NCI-H187 (cell line): ENCODE measurements at regions not wholly inside any gene's neighbourhood (a gene's known extent, or its start where the extent isn't known, plus 50 kb on each side); places are given as distances from the start of the nearest gene placed in this dataset.

Experiments used
- DNase-seq, 2 experiments: peaks; one replicate each; lab custom pipeline; 2025; lab: John Stamatoyannopoulos, UW

GRCh38 chr4:57490520-57491255 lies 380.5 kb upstream of the IGFBP7 start:
- DNase-seq, result no peak

DNA sequence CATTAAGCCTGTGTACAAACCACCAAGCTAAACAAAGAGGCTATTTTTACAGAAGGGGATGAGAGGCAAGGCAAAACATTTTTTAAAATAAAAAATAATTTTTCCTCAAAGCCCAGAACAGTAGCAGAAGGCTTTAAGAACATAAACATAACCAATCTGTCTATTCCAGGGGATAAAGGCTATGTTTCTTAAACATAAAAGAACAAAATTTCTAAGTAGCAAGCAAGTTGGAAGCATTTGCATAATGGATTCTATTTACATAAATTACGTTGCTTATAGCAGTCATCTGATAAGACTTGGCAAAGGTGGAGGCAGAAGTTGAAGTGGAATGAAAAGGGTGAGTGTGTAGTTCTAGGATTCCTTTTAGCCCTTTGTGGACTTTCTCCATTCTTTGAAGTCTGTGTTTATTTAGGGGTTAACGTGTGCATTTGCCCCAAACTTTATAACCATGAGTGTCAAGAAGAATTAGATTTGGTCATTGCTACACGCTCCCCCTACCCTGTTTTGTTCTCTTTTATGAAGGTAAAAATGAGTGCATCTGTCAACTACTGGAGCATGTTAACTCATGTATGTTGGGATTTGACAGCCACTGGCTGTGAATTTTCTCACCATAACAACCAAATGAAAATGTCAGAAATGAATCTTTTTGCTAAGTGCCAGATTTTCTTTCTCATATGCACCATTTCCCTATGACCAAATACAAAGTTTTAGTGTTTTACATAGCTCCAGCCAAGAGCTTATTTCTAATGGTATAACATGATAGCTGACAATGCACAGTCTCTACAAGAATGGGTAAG lies 378.4 kb upstream of the IGFBP7 start:
- DNase-seq, result no peak

DNA sequence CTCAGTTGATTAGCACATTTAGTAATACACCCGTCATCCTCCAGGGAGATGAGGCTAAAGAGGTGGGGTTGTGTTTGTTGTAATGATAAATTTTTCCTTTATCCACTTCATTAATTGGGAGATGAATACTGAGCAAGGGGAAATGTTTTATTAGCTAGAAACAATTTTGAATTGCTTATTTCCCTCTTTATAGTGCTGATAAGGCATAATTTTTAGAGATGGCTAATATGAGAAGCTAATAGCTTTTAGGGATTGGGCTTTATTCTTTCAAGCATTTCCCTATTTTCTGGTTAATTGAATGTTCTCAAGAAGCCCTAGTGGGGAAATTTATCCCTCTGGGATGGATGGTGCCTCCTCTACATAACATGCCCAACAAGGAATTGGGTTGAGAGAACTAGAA lies 365.2 kb upstream of the IGFBP7 start:
- no peak for DNase-seq

GRCh38 chr4:57465321-57466056 lies 355.3 kb upstream of the IGFBP7 start:
- DNase-seq, result no peak

- DNase-seq, result no peak
Measured at GRCh38 chr4:57462843-57463242, 352.7 kb upstream of the IGFBP7 start.

- no peak for DNase-seq
Measured at GRCh38 chr4:57460967-57461366, 350.8 kb upstream of the IGFBP7 start.

DNA sequence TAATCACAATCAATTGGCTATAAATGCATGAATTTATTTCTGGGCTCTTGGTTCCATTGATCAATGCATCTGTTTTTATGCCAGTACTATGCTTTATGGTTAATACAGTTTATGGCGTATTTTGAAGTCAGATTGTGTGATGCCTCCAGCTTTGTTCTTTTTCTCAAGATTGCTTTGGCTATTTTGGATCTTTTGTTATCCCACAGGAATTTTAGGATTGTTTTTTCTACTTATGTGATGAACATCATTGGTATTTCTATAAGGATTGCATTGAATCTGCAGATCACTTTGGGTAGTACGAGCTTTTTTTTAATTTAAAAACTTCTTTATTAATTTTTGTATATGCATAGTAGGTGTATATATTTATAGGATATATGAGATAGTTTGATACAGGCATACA lies 338.7 kb upstream of the IGFBP7 start:
- DNase-seq, result no peak

DNA sequence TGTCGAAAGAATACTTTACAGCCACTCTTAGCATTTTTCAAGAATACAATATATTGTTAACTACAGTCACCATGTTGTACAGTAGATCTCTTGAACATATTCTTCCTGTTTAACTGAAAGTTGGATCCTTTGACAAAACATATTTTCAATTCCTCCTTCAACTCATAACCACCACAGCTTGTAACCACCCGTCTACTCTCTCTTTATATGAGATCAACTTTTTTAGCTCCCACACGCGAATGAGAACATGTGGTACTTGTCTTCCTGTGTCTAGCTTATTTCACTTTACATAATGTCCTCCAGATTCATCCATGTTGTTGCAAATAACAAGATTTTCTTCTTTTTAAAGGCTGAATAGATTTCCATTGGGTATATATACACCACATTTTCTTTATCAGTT lies 338.3 kb upstream of the IGFBP7 start:
- no peak for DNase-seq

DNA sequence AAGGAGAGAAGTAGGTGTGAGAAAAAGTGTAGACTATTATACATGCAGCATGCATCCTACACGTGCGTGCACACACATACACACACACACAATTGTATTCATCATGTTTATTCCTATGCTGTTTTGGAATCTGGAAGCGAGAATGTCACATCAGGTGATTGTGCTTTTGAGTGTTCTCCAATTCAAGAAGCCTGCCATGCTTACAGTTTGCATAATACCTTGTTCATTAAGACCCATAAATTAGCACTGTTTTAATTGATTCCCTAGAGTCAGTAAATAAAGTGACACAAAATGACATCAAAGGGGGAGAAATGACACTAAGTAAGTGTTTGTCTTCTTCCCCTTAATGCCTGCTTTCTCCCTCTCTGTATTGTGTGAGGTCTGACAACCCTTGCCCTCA lies 336.1 kb upstream of the IGFBP7 start:
- no peak for DNase-seq

DNA sequence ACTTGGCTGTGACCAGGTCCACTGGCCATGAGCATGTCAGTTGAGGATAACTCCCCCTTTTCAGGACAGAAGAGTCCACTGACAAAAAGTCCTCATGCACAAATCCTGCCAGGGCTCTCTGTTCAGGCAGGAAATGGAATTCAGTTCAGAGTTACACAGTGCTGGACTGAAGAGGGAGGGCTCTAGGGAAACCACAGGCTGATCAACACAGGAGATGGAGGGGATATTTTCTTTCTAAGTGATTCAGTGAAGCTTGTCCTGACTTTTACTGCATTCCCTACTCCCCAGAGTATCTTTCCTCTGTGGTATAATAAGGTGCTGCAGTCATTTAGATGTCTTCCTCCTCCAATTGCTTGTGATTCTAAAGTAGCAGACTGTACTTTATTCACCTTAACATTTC lies 335.5 kb upstream of the IGFBP7 start:
- no peak for DNase-seq

DNA sequence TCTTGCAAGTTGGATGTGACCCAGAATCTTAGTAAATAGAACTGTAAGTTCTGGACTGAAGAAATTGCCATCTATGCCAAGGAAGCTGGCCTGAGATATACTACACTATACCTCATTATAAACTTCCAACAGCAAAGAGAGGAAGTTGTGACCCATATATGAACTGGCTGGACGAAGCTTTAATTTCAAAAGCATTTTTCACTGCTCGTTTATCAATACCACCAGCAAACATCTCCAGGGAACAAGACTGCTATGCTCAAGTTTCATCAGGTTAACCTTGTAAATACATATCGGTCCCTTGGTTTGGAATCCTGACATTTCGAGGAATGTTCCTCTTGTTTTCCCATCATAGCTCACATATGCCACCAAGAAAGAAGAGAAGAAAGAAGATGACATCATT lies 334.5 kb upstream of the IGFBP7 start:
- DNase-seq, result no peak

DNA sequence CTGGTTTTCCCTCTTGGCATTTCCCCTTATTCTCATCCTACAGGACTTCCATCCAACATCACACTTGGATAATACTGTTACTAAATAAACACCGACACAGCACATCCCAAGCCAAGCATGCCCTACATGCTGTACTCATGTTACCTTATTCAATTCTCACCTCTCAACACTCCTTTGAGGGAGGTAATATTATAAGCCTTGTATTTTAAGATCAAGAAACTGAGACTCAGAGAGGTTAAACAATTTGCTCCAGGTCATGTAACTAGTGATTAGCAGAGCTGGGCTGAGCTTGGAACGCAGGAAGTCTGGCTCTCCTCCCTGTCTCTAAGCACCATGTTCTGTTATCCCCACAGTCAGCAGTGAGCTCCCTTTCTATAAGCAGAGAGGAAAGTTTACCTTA lies 333.6 kb upstream of the IGFBP7 start:
- DNase-seq, result no peak

- DNase-seq, result no peak
Measured at GRCh38 chr4:57443308-57443707, 333.1 kb upstream of the IGFBP7 start.

DNA sequence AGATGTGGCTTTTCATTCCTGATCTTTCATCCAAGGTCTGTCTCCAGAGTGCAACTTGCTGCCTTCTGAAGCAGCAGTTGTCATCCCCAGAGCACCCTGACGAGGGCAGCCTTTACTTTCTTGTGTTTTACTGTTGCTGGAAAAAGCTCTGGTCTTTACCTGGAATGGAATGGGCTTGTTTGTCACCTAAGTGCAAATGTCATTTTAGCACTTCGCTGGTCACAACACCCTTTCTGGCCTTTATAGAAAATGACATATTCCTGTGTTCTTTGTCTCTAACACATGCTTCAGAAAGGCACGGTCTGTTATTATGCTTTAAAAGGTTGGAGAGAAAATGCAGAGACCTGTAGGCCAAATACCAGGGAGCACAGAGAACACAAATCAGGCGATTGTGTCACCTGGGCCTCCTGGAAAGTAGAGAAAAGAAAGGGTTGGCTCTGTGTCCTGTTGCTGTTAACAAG lies 332.7 kb upstream of the IGFBP7 start:
- peak in 1 of 2 experiments; percentile 3 for DNase-seq

DNA sequence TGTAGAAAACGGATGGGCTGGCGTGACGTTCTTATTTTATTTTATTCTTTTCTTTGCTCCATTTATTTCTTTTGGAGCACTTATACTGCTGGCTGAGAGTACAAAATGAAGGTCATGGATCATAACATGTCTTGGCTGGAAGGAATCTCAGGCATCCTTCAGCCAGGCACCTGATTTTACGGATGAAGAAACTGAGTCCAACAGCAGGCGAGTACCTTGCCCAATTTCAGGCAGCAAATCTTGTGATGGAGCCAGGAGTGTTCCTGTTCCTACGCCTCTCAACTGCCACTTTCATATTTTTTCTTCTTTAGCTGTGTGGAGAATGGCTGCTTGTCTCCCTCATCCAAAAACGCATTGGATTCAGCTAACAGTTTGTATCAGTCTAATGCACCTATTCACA lies 332.1 kb upstream of the IGFBP7 start:
- DNase-seq, result no peak

- DNase-seq, result no peak
Measured at GRCh38 chr4:57437649-57438048, 327.5 kb upstream of the IGFBP7 start.

GRCh38 chr4:57435300-57435699 lies 325.1 kb upstream of the IGFBP7 start:
- no peak for DNase-seq

- DNase-seq, result no peak
Measured at GRCh38 chr4:57430726-57431125, 320.5 kb upstream of the IGFBP7 start.

DNA sequence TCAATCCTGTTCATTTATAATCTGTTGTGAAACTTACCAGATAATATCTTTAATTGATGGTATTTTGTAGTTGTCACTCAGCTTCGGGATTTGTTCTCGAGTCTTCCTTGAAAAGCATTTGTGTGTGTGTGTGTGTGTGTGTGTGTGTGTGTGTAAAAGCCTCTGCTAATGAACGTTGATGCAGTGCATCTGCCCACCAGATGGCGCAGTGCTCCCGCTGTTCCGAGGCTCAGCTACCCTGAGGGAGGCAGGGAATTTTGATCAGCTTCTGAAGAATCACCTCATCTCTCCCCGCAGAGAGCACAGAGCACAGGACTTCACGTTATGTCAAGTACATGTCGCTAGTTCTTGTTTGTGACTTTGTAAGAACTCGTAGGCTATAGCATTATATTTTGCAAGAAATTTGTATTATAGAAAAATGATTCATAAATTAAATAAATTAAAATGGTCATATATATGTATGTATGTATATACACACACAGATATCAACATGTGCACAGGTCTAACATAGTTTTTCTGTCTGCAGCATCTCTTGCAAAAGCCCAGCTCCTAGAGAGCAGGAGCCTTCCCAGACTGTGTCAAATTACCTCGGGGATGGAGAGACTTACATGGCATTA lies 316.7 kb upstream of the IGFBP7 start:
- DNase-seq, result peak in 1 of 2 experiments; percentile 9

- DNase-seq, result no peak
Measured at GRCh38 chr4:57425610-57426009, 315.4 kb upstream of the IGFBP7 start.

DNA sequence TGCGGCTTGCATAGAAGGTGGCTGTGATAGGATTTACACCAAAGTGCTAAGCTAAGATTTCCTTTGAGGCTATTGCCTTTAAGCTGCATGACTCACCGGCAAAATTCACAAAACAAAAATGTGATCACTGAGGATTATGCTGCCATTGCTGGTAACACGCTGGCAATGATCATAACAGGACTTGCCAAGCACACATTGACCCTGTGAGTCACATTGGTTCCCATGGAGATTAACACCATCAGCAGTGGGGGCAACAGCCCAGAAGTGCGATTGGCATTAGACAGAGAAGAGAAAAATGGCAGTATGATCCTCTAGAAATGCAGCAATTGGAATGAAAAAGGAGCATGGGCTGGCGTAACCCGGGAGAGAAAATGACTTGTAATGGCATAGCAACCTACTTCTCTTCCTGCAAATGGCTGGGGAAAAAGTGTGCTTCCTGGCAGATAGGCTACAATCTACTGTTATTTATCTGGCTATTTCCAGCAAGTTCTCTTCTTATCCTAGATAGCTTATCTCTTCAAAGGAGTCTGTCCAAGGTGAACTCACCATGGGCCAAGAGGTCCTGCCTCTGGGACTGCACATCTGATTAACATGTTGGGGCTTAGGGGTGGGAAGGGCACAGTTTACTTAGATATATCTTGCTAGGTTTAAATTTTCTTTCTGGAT lies 314.2 kb upstream of the IGFBP7 start:
- DNase-seq, result no peak

DNA sequence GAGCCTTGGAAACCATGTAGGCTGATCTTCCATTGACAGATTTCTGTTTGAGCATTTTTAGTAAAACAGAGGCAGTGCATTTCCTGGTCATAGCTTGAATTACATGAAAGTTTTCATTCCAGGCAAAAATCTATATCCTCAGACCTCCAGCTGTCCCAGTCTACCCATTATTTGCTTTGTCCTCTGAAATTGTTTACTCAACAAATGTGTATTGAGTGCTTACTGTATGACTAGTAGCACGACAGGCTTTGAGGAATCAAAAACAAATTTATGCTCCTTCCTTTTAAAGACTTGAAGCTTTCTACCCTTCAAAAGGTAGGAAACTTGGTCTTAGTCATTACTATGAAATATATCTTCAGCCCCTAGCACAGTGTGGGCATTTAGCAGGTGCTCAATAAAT lies 307.9 kb upstream of the IGFBP7 start:
- DNase-seq, result no peak
